ENCODE measurements at regions not wholly inside any gene's neighbourhood (a gene's known extent, or its start where the extent isn't known, plus 50 kb on each side); places are given as distances from the start of the nearest gene placed in this dataset.

- TF ChIP-seq CTCF (IDR thresholded peaks at IDR 0.05) (peak in 2 of 6 experiments; percentile 32 to 62), POLR2A (IDR thresholded peaks at IDR 0.05) (no peak)
Measured at GRCh38 chr1:82775406-82776000, 974.8 kb downstream of the ADGRL2 start.
